Caco-2 (cell line): ENCODE measurements at regions not wholly inside any gene's neighbourhood (a gene's known extent, or its start where the extent isn't known, plus 50 kb on each side); places are given as distances from the start of the nearest gene placed in this dataset.

Experiments used
- BruUV-seq: library from RNA; stranded (reverse); fragments of 400-500 nt; replicated peaks from 2 replicates; lab custom pipeline; 2021; lab: Mats Ljungman, UMichigan
- CTCF ChIA-PET: fragments of 300-600 bp; sonication (Branson Sonifier 250); formaldehyde crosslinking; loops from one replicate; lab custom pipeline; 2022; ENCODE audit warnings: antibody characterized with exemption; lab: Charles Lee
- POLR2A ChIA-PET: fragments of 300-600 bp; sonication (Branson Sonifier 250); formaldehyde crosslinking; loops from one replicate; lab custom pipeline; 2022; ENCODE audit warnings: antibody characterized with exemption; lab: Charles Lee
- DNase-seq, 2 experiments: peaks; one replicate each; pipeline versions ENCODE4 v3.0.0 to v3.0.0-alpha.2; 2020 to 2022
- H3K27me3 ChIP-seq: replicated peaks from 2 replicates; pipeline ENCODE4 v1.6.0; 2011; ENCODE audit warnings: low read length; ENCODE audit not compliant: control insufficient read depth, insufficient read depth
- H3K36me3 ChIP-seq: 2 replicates; pipeline ENCODE4 v1.5.1; 2011; ENCODE audit warnings: low read length; ENCODE audit not compliant: control insufficient read depth, insufficient read depth
- H3K4me1 ChIP-seq: fragments of 250-450 bp; sonication (Bioruptor Pico); 2 replicates; pipeline ENCODE4 v1.5.1; 2020; ENCODE audit warnings: mild to moderate bottlenecking
- H3K4me3 ChIP-seq: 2 replicates; pipeline ENCODE4 v1.5.1; 2011; ENCODE audit warnings: low read depth, mild to moderate bottlenecking, control low read depth, low read length
- H3K9me3 ChIP-seq: fragments of 250-450 bp; sonication (Bioruptor Pico); 2 replicates; pipeline ENCODE4 v1.5.1; 2020; ENCODE audit warnings: mild to moderate bottlenecking, moderate library complexity
- H3K27ac Mint-ChIP-seq: one replicate; pipeline ENCODE4 v1.8.0; 2022; ENCODE audit warnings: mixed read lengths; ENCODE audit not compliant: unreplicated experiment
- H3K27me3 Mint-ChIP-seq: one replicate; pipeline ENCODE4 v1.8.0; 2022; ENCODE audit warnings: mixed read lengths; ENCODE audit not compliant: insufficient read depth, unreplicated experiment
- H3K36me3 Mint-ChIP-seq: one replicate; pipeline ENCODE4 v1.8.0; 2022; ENCODE audit warnings: mild to moderate bottlenecking, mixed read lengths; ENCODE audit not compliant: insufficient read depth, unreplicated experiment
- H3K4me1 Mint-ChIP-seq: one replicate; pipeline ENCODE4 v1.8.0; 2022; ENCODE audit warnings: low read depth, mixed read lengths; ENCODE audit not compliant: unreplicated experiment
- H3K4me3 Mint-ChIP-seq: one replicate; pipeline ENCODE4 v1.8.0; 2022; ENCODE audit warnings: mild to moderate bottlenecking, moderate library complexity, mixed read lengths; ENCODE audit not compliant: unreplicated experiment
- H3K9me3 Mint-ChIP-seq: one replicate; pipeline ENCODE4 v1.8.0; 2022; ENCODE audit warnings: mixed read lengths; ENCODE audit not compliant: unreplicated experiment
- CTCF ChIP-seq, 2 experiments: fragments of 200-600 bp in 1 of 2; IDR thresholded peaks; 1 replicate in 1 of 2; 2 replicates in 1 of 2; pipeline versions ENCODE4 v1.5.1 to v1.8.0; 2011 to 2022; ENCODE audit warnings: antibody characterized with exemption in 1 of 2, control low read depth in 1 of 2, inconsistent platforms in 1 of 2, low read depth in 1 of 2, low read length in 1 of 2, mild to moderate bottlenecking in 1 of 2, moderate library complexity in 1 of 2; ENCODE audit not compliant: insufficient read depth in 1 of 2, severe bottlenecking in 1 of 2, unreplicated experiment in 1 of 2
- intact Hi-C: fragments of 100-400 bp; cut with micrococcal nuclease; formaldehyde crosslinking; loops from one replicate; pipeline ENCODE4 v1.10.0; 2022; ENCODE audit not compliant: unreplicated experiment

GRCh38 chr12:114992443-114992842, 308.5 kb upstream of the TBX3 start:
- Mint-ChIP-seq H3K27me3 (no peaks in the 10 kb centered on the region), H3K27ac (no peak overlapping the region), H3K9me3 (no peaks in the 10 kb centered on the region), H3K4me3 (no peak overlapping the region), H3K4me1 (peaks cover 14% of the 10 kb centered on the region), H3K36me3 (no peaks in the 10 kb centered on the region)
- no peaks in the 10 kb centered on the region; the same call in 1 of the 2 replicates for H3K4me1 ChIP-seq
- H3K4me3 ChIP-seq = no peak overlapping the region
- ChIA-PET POLR2A (no interaction called here), CTCF (no interaction called here)
- intact Hi-C loops = no loop called here
- no peak for TF ChIP-seq CTCF (IDR thresholded peaks at IDR 0.05; ENCODE audit: insufficient read depth in 1 of 2, low read depth in 1 of 2, low read length in 1 of 2, severe bottlenecking in 1 of 2, unreplicated experiment in 1 of 2)
- BruUV-seq = no TSS peak
- H3K27me3 ChIP-seq = no peaks in the 10 kb centered on the region
- no peaks in the 10 kb centered on the region for H3K36me3 ChIP-seq
- no peaks in the 10 kb centered on the region for H3K9me3 ChIP-seq
- DNase-seq = no peak

DNA sequence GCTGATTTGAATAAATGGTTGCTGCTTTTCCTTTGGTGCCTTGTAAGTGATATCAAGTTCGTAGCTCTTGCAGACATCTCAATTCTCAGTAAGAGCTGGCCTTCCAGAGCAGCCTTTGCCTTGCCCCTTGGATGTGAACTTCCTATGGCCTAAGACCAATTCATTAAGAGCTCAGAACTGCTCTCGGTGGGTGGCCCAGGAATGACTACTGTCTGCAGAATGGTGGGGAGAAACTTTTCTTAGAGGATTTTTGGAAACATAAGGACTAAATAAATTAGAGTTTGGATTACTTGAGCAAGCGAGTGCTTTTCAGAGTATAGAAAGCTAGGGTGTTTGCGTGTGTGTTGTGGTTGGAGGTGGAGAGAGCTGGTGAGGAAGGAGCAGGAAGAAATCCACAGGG, 306.4 kb upstream of the TBX3 start:
- H3K36me3 Mint-ChIP-seq = no peaks in the 10 kb centered on the region
- peaks cover 5% of the 10 kb centered on the region for H3K4me1 Mint-ChIP-seq
- Histone ChIP-seq H3K9me3 (no peaks in the 10 kb centered on the region), H3K4me1 (no peaks in the 10 kb centered on the region), H3K27me3 (no peaks in the 10 kb centered on the region), H3K36me3 (no peaks in the 10 kb centered on the region), H3K4me3 (no peak overlapping the region)
- intact Hi-C loops = no loop called here
- H3K9me3 Mint-ChIP-seq = no peaks in the 10 kb centered on the region
- ChIA-PET CTCF (no interaction called here), POLR2A (interaction anchor here (0.5 kb wide), 1 partner anchor 19 kb away, joined by 3 read pairs; no protein-coding TSS in a partner anchor)
- no peak overlapping the region for H3K27ac Mint-ChIP-seq
- no peak for DNase-seq
- BruUV-seq = no TSS peak
- H3K4me3 Mint-ChIP-seq = no peak overlapping the region
- no peaks in the 10 kb centered on the region for H3K27me3 Mint-ChIP-seq
- no peak for TF ChIP-seq CTCF (IDR thresholded peaks at IDR 0.05; ENCODE audit: insufficient read depth in 1 of 2, low read depth in 1 of 2, low read length in 1 of 2, severe bottlenecking in 1 of 2, unreplicated experiment in 1 of 2)

DNA sequence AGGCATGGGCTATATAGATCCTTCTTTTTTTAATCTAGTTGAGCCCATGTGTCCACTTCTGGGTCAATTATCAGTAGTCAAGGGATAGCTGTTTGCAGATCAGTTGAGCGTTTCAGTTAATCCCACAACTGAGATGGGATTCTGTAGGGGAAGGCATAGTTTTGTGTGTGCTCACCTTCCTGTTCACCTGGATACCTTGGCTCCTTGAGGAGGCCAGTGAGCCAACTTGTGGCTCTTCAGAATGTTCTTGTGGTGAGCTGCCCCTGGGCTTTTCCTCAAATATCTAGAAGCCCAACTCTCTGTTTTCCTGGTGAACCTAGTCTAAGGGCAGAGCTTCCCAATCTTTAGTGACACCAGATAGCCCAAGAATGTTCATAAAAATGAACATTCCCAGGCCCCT, 302.9 kb upstream of the TBX3 start:
- H3K27ac Mint-ChIP-seq = no peak overlapping the region
- ChIA-PET CTCF (no interaction called here), POLR2A (no interaction called here)
- intact Hi-C loops = no loop called here
- BruUV-seq = no TSS peak
- no peaks in the 10 kb centered on the region for H3K27me3 ChIP-seq
- H3K4me1 ChIP-seq = no peaks in the 10 kb centered on the region
- no peaks in the 10 kb centered on the region for H3K36me3 ChIP-seq
- H3K9me3 Mint-ChIP-seq = no peaks in the 10 kb centered on the region
- no peak for TF ChIP-seq CTCF (IDR thresholded peaks at IDR 0.05; ENCODE audit: insufficient read depth in 1 of 2, low read depth in 1 of 2, low read length in 1 of 2, severe bottlenecking in 1 of 2, unreplicated experiment in 1 of 2)
- H3K27me3 Mint-ChIP-seq = no peaks in the 10 kb centered on the region
- no peak overlapping the region for H3K4me3 ChIP-seq
- H3K4me3 Mint-ChIP-seq = no peak overlapping the region
- DNase-seq = no peak
- peaks cover 2% of the 10 kb centered on the region for H3K4me1 Mint-ChIP-seq
- no peaks in the 10 kb centered on the region for H3K9me3 ChIP-seq
- H3K36me3 Mint-ChIP-seq = no peaks in the 10 kb centered on the region
